Heart left ventricle (tissue), 13 donors: ENCODE measurements at regions not wholly inside any gene's neighbourhood (a gene's known extent, or its start where the extent isn't known, plus 50 kb on each side); places are given as distances from the start of the nearest gene placed in this dataset.

ENCODE experiments used
- POLR2A ChIP-seq, 2 donors: fragments of 450-650 bp; IDR thresholded peaks; one replicate each; pipeline ENCODE4 v1.6.1; 2017; ENCODE audit warnings: antibody characterized with exemption in 2 of 2, mild to moderate bottlenecking in 2 of 2, moderate library complexity in 2 of 2
- TF ChIP-seq, protein P1 (sequence below), 12 donors: fragments of 200-600 bp; sonication (generic) in 4 of 12; IDR thresholded peaks; one replicate each; pipeline versions ENCODE4 v1.5.0 to v1.8.0; 2018 to 2022; ENCODE audit warnings: antibody characterized with exemption in 12 of 12, mild to moderate bottlenecking in 5 of 12
- donor health status: ischemic (EF 13 %, LVEDD 7.1; RV severe dilation, severe dysfunction).
- donor health status: DM: no; HTN: yes; CAD: no.
- donor health status: DM: no; HTN: no; CAD: no.
- donor health status: ischemic (EF 25% LVEDD 6.9; RV normal size, moderate dysfunction).
- donor health status: ischemic (EF 25% LVEDD 5.7; RV mildly dilated, moderate dysfunction).
- donor health status: ischemic (EF 35%, LVEDD 5.7; RV mildly dilated, moderate dysfunction).
- donor health status: nonischemic (EF 11% LVEDD 7.7; RV severe dilation, severe dysfunction).
- donor health status: DM: yes; HTN: yes; CAD: no.
- donor health status: PGD.
- donor health status: ischemic (EF 29% LVEDD 5.4; RV normal size, mild dysfunction).
- donor health status: nonischemic (EF 23%, LVEDD 6.1; RV moderate dilation, normal function).

DNA sequence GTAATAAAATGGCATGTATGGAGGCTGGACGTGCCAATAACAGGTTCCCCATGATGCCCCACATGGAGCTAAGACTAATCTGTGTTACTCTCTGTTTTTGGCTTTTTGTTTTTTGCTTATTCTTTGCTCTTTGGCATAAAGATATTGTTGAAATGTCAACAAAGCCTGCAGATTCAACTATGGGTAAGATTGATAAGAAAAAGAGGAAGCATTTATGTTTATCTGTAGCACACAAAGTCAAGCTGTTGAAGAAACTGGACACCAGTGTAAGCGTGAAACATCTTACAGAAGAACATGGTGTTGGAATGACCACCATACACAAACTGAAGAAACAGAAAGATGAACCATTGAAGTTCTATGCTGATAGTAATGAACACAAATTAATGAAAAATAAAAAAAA lies 402.7 kb downstream of the LTN1 start:
- TF ChIP-seq, protein P1, sequence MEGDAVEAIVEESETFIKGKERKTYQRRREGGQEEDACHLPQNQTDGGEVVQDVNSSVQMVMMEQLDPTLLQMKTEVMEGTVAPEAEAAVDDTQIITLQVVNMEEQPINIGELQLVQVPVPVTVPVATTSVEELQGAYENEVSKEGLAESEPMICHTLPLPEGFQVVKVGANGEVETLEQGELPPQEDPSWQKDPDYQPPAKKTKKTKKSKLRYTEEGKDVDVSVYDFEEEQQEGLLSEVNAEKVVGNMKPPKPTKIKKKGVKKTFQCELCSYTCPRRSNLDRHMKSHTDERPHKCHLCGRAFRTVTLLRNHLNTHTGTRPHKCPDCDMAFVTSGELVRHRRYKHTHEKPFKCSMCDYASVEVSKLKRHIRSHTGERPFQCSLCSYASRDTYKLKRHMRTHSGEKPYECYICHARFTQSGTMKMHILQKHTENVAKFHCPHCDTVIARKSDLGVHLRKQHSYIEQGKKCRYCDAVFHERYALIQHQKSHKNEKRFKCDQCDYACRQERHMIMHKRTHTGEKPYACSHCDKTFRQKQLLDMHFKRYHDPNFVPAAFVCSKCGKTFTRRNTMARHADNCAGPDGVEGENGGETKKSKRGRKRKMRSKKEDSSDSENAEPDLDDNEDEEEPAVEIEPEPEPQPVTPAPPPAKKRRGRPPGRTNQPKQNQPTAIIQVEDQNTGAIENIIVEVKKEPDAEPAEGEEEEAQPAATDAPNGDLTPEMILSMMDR (IDR thresholded peaks at IDR 0.05), result no peak
- no peak for TF ChIP-seq POLR2A (IDR thresholded peaks at IDR 0.05)
